Activated naive CD4-positive, alpha-beta T cell (primary cell): ENCODE measurements at regions not wholly inside any gene's neighbourhood (a gene's known extent, or its start where the extent isn't known, plus 50 kb on each side); places are given as distances from the start of the nearest gene placed in this dataset.

Experiments
- DNase-seq, 4 experiments: peaks; one replicate each; lab custom pipeline; 2025; lab: John Stamatoyannopoulos, UW

GRCh38 chr2:144079803-144080202, 440.1 kb downstream of the ZEB2 start:
- no peak for DNase-seq

- DNase-seq: no peak
Observed at GRCh38 chr2:144078802-144079724, 440.9 kb downstream of the ZEB2 start.

GRCh38 chr2:144078106-144078505, 441.8 kb downstream of the ZEB2 start:
- no peak for DNase-seq

- no peak for DNase-seq
Observed at GRCh38 chr2:144074450-144074849, 445.5 kb downstream of the ZEB2 start.

- DNase-seq: no peak
Observed at GRCh38 chr2:144071461-144071860, 448.5 kb downstream of the ZEB2 start.

- DNase-seq: no peak
Observed at GRCh38 chr2:144067506-144067905, 452.4 kb downstream of the ZEB2 start.

GRCh38 chr2:144063602-144064001, 456.3 kb downstream of the ZEB2 start:
- DNase-seq: no peak

- no peak for DNase-seq
Observed at GRCh38 chr2:144054911-144055310, 465.0 kb downstream of the ZEB2 start.

- no peak for DNase-seq
Observed at GRCh38 chr2:144052083-144052482, 467.8 kb downstream of the ZEB2 start.

GRCh38 chr2:144049137-144049536, 470.8 kb downstream of the ZEB2 start:
- DNase-seq: no peak

- no peak for DNase-seq
Observed at GRCh38 chr2:144048631-144049060, 471.3 kb downstream of the ZEB2 start.

- no peak for DNase-seq
Observed at GRCh38 chr2:144042751-144043150, 477.2 kb downstream of the ZEB2 start.

- no peak for DNase-seq
Observed at GRCh38 chr2:144041612-144042011, 478.3 kb downstream of the ZEB2 start.

GRCh38 chr2:144040834-144041233, 479.1 kb downstream of the ZEB2 start:
- DNase-seq: no peak

- no peak for DNase-seq
Observed at GRCh38 chr2:144032566-144032965, 487.4 kb downstream of the ZEB2 start.

- DNase-seq: no peak
Observed at GRCh38 chr2:144030791-144031190, 489.1 kb downstream of the ZEB2 start.

GRCh38 chr2:144027593-144027992, 492.3 kb downstream of the ZEB2 start:
- DNase-seq: no peak

GRCh38 chr2:144026753-144027152, 493.2 kb downstream of the ZEB2 start:
- no peak for DNase-seq

GRCh38 chr2:144020047-144020446, 499.9 kb downstream of the ZEB2 start:
- DNase-seq: no peak

- no peak for DNase-seq
Observed at GRCh38 chr2:144015655-144016245, 504.2 kb downstream of the ZEB2 start.

- no peak for DNase-seq
Observed at GRCh38 chr2:144015036-144015435, 504.9 kb downstream of the ZEB2 start.

GRCh38 chr2:144014103-144014502, 505.8 kb downstream of the ZEB2 start:
- no peak for DNase-seq

GRCh38 chr2:144012304-144012703, 507.6 kb downstream of the ZEB2 start:
- no peak for DNase-seq
